GM18517 (cell line): ENCODE measurements at regions not wholly inside any gene's neighbourhood (a gene's known extent, or its start where the extent isn't known, plus 50 kb on each side); places are given as distances from the start of the nearest gene placed in this dataset.
"Not testable (repeated sequence)": the region's sequence is repeated elsewhere in the genome, so short reads cannot be mapped to it uniquely, and the experiment has no call there.

Experiments
- ATAC-seq: cut with Tn5 transposase; IDR thresholded peaks from one replicate; pipeline ENCODE4 v1.9.1; 2021; ENCODE audit warnings: mild to moderate bottlenecking, moderate library complexity; ENCODE audit not compliant: unreplicated experiment

DNA sequence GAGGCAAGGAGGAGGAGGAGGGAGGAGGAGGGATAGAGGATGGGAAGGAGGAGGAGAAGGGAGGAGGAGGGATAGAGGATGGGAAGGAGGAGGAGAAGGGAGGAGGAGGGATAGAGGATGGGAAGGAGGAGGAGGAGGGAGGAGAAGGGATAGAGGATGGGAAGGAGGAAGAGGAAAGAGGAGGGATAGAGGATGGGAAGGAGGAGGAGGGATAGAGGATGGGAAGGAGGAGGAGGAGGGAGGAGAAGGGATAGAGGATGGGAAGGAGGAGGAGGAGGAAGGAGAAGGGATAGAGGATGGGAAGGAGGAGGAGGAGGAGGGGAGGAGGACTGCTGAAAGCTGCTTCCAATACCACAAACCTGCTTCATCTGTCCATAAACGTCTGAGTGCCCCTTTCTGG is 1070.5 kb downstream of the BRD1 start:
- ATAC-seq = not testable (repeated sequence)

DNA sequence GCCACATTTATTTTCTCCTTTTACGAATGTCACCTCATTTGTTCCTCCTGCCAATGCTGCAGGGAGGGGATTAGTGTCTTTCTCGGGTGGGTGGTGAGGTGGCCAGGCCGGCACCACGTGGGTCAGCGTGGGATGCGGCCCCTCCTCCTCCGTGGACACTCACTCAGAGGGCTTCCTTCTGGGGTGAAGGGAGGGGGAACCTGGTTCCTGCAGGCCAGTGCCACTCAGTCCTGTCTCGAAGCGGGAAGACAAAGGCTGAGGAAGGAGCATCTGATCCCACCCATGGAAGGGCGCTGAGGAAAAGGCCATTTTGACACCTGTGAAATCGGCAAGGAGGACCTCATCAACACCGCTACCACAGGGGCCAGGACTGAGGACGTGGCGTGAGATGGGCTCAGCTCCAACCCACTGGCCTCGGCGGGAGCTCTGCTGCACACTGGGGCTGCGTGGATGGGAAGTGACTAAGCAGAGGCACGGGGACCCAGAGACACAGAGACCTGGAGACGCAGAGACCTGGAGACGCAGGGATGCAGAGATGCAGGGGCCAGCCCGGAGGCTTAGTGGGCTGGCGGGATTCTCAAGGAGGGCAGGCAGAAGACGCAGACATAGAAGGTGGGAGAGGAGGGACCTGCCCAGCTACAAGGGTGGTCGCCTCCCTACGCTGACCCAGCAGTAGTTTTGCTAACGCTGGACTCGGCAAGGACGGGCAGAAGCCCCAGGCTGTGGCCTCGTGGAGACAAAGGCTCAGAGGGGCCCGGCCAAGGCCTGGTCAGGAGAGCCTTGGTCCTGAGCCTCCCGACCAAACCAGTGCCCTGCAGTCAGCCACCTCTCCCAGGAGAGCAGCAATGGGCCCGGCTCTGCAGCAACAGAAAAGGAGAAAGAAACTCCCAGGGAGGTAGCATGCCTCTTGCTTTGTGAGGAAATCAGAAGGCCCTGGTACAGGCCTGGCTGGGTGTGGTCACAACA is 1071.2 kb downstream of the BRD1 start:
- no peak for ATAC-seq

DNA sequence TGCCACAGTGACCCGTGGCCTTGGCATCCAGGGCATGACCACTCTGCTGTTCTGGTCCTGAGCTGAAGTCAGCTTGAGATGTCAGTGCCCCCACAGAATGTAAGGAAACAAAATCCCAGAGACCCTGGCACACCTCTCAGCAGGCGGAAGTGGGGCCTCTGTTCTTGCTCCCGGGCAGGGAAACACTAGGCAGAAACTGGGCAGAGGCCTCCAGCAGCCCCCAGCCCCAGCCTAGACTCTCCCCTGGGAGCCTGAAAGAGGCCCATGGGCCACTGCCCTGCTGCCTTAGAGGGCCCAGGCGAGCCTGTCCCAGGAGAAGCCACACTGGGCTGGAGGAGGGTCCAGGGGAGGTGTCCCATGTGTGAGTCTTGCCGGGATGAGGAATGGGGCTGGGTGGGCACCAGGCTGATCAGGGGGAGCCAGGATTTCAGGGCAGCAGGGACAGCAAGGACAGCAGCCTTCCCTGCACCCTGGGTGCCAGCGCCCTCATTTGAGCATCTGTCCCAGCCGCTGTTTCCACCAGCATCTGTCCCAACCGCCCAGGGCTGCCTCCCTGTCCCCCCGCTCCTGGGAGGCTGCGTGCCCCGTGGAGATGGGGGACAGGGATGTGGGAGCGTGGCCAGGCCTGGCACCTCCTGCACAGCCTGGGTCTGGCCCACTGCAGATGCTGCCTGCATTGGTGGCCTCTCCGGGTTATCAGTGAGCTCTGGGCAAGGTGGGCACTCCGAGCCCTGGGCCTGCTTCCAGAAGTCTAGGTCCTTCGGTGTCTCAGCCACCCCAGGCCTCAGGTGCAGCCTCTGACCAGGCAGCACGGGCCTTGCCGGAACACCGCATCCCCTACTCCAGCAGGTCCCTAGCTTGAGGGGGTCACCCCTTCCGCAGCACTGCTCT is 1072.4 kb downstream of the BRD1 start:
- no peak for ATAC-seq

DNA sequence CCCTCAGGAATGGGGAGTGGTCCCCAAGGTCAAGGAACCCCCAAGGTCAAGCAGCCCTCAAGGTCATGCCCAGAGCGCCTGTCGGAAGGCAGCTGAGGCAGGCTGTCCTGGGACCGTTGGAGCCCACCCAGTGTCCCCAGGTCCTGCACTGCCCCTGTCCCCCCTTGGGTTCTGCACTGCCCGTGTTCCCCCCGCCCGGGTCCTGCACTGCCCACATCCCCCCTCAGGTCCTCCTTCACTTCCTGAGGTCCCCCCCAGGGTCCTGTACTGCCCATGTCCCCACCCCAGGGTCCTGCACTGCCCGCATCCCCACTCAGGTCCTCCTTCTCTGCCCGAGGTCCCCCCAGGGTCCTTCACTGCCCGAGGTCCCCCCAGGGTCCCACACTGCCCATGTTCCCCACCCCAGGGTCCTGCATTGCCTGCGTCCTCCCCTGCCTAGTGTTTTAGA is 1073.0 kb downstream of the BRD1 start:
- no peak for ATAC-seq

DNA sequence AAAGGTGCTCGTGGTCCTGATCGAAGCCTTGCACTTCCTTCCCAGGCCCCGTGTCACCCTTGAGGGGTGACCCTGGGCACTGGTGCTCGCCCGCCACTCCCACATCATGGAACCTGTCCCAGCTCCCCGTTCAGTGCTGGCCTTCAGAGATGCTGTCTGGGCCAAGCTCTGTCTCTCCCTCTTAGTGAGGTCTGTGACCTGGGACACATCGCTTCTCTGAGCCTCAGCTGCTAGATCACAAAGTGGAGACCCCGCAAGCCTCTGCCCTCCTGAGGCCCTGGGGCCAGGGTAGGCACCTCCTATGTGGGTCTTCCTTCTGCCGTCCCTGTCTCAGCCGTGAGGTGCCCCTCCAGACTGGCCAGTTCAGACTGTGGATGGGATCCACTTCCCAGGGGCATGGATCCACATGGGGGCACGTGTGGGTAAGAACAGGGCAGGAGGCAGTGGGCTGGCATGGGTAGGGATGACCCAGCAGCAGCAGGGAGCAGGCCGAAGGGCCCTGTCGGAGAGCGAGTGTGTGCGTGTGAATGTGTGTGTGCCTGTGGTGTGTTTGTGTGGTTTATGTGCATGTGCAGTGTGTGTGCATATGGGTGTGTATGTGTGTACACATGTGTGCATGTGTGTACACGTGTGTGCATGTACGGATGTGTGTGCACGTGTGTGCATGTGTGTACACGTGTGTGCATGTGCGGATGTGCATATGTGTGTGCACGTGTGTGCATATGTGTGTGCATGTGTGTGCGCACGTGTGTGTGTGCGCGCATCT is 1073.7 kb downstream of the BRD1 start:
- ATAC-seq = no peak

DNA sequence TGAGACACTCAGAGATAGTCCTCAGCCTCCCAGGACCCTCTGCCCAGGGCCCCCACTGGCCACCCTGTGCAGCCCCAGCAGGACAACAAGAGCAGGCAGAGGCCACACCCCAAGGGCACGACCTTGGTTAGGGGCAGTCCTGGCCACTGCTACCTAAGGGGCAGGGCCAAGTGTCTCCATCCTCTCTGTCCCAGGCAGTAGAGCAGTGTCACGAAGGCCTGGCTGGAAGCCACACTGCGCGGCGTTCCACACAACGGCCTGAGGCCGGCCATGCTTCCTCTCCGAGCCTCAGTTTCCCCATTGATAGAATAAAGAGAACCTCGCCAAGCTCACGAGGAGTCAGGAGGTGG is 1074.3 kb downstream of the BRD1 start:
- no peak for ATAC-seq

DNA sequence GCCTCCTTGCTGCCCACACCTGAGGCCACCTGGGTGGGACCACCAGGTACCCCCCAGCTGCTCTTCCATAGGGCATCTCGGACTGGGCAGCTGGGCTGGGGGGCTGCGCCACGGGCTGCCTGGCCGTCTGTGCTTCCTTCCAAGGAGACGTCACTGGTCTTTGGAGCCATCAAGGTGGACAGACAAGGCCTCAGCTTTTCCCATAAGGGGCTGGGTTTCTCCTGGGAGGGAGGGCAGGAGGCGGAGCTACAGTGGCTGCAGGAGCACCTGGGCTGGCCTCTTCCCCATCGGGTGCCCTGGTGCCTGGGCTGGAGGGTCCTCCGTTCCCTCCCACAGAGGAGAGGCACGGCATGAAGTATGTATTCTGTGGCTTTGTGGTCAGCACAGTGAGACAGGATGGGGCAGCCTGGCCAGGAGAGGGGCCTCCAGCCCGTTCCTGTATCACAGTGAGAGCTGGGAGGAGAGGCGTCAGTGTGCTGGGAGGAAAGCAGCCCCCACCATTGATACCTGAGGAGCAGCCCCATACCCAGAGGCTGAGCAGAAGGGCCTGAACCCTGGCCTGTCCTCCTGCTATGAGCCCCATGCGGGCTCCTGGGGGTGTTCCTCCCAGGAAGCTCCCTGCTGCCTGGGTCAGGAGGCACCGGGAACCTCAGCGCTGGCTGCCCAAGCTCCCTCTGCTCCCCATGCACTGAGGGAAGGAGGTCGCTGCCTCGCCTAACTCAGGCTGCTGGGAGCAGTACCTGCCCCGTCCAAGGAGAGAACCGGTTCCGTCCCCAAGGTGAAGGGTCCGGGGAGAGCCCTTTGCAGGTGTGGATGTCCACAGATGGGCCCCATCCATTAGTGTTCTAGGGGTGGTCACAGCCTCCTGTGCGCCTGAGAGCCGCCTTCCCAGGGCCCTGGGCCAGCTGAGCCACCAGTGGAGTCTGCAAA is 1075.0 kb downstream of the BRD1 start:
- ATAC-seq = no peak

DNA sequence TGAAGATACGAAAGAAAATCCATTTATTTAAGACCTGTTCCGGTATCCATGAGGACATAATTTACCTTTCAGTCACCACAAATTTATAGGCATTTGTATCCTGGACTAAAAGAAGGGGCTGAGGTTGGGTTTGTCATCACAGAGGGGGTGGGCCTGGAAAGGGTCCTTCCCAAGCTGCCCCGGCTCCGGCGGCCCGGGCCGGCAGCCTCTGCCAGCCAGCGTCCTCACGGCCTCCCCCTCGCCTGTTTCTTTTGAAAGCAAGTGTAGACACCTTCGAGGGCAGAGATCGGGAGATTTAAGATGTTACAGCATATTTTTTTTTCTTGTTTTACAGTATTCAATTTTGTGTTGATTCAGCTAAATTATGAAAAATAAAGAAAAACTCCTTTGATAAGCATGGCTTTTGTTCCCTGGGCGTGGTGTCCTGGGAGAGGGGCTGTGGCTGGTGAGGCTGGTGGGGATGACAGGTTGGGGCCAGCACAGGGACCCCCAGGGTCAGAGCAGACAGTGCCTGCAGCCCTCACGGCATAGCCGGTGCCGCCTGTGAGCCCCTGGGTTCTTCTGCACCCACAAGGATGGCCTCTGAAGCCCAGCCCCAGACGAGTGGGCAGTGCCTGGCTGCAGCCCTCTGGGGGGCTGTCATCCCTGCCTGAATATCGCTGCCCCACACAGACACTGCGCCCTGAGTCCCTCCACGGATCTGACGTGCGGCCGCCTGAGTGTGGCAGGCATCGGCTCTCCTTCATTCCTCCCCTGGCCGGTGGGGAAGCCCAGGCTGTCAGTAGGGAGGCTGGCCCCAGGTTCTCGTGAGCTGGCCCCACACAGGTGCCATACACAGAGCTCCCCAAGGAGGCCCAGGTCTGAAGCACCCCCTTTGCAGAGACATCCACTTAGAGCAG is 1075.9 kb downstream of the BRD1 start:
- ATAC-seq = no peak

DNA sequence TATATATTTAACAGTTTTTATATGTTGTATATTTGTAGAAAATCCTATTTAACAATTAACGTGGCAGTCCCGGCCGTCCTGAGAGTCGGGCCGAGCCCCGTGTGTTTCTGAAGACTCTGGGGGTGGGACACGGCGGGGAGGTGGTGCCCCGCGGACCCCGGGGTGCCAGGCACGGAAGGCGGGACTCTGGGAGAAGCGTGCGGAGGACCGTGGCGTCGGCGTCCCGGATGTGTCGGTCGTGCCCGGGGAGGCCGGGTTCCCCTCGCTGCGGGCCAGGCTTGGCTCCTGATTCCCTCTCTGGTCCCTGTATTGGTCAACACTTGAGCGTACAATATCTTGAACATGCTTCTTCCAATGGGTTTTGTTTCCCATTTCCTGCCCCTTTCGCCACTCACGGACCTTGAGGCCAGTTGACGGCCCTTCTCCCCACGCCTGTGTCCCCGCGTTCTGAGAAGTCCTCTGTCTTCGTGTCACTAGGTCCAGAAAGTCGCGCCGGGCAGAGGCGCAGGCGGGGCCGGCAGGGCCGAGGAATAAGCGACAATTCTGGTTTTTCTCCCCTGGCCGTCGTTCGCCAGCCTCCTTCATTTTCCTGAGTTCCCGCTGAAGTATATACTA is 1076.7 kb downstream of the BRD1 start:
- no peak for ATAC-seq

DNA sequence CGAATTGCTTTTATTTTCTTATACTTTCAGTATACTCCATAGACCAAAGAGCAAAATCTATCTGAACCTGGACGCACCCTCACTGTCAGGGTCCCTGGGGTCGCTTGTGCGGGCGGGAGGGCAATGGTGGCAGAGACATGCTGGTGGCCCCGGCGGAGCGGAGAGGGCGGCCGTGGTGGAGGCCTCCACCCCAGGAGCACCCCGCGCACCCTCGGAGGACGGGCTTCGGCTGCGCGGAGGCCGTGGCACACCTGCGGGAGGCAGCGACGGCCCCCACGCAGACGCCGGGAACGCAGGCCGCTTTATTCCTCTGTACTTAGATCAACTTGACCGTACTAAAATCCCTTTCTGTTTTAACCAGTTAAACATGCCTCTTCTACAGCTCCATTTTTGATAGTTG is 1077.4 kb downstream of the BRD1 start:
- ATAC-seq = no peak

DNA sequence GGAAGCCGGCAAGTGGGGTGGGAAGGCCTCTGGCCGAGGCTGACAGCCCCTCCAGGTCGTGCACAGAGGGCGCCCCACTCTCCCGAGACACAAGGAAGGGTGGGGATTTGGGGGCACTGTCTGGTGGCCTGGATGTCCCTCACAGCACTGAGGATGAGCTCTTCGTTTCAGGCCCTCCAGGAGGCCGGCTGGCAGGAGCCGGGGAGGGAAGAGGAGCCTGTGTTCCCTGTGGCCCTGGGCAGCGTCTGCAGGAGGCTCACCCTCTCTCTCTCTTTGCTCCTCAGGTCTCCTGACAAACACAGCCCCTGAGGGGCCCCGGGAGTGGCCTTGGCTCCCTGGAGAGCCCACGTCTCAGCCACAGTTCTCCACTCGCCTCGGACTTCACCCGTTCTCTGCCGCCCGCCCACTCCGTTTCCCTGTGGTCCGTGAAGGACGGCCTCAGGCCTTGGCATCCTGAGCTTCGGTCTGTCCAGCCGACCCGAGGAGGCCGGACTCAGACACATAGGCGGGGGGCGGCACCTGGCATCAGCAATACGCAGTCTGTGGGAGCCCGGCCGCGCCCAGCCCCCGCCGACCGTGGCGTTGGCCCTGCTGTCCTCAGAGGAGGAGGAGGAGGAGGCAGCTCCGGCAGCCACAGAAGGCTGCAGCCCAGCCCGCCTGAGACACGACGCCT is 1078.0 kb downstream of the BRD1 start:
- no peak for ATAC-seq

DNA sequence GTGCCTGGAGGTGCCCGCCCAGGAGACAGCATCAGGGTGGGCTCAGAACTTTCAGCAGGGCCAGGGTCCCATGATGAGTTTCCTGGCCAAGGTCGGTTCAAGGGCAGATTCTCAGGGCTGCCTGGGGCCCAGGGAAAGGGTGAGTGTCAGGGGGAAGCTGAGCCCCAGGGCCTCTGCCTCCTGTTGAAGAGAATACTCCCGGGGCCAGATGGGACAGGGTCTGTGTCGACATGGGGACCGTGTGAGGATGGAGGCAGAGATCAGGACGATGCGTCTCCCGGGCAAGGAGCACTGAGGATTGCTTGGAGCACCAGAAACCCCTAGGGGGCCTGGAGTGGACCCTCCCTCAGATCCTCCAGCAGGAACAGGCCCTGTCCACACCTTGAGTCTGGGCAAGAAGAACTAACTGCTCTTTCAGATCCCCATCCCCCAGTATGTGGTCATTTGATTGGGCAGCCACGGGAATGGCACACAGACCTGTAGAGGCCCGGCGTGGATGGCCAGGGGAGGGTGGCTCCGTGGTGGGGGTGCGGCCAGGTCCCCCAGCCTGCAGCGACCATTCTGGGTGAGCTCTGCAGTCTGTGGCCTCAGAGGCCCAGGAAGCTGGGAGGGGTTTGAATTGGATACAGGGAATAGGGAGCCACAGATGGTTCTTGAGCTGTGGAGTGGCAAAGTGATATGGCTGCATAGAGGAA is 1078.7 kb downstream of the BRD1 start:
- ATAC-seq = no peak

DNA sequence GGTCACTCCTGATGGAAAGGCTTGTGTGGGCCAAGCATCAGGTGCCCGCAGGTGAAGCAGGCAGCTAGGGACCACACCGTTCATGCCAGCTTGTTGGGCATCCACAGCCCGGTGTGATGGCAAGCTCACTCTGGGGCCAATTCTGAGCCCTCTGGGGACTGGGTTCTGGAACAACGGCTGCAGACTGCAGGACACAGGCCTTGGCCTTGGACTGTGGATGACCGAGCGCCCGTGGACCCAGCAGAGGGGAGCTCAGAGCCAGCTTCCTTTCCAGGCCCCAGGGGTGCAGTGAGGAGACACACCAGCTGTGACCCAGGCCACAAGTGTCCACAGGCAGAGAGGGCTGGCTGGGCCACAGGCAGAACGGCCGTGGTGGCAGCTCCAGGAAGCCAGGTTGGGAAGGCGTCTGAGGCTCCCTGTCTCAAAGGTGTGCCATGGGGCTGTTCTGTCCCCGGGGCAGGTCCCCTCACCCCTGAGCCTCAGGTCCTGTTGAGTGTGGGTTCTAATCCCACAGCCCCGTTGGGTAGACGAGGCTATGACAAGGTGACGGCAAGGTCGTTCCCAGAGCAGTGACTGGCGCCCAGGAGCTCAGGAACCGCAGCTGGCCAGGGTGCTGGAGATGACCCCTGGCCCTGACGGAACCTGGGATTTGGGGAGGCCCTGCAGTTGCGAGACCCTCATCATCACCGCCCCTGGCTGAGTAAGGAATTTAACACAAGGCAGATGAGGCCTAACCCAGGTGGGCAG is 1079.4 kb downstream of the BRD1 start:
- ATAC-seq = no peak

DNA sequence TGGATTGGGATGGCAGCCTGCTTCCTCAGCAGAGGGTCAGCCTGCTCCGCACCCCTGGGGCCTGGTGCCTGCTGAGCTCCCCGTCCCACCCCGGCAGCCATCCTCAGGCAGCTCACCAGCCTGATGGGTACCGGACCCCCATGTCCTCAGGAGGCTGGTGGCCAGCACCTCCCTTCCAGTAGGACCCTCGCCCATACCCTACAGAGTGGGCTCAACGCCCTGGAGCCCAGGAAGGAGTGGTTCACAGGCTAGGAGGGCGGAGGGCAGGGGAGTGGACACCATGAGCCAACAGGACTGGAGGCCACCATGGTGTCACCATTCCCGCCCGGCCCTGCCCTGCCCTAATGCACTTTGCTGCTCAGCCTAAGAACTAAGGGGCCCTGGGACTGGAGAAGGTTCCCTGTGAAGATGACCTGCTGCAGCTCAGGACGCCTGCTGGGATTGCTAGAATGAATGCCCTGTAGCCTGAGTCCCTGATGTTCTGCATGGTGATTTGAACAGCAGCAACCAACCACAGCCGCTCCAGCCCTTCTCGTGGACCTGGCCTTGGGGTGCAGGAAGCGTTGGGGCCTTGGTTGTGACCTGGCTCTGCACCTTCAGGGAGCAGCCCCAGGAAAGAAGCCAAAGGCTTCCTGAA is 1080.8 kb downstream of the BRD1 start:
- no peak for ATAC-seq

DNA sequence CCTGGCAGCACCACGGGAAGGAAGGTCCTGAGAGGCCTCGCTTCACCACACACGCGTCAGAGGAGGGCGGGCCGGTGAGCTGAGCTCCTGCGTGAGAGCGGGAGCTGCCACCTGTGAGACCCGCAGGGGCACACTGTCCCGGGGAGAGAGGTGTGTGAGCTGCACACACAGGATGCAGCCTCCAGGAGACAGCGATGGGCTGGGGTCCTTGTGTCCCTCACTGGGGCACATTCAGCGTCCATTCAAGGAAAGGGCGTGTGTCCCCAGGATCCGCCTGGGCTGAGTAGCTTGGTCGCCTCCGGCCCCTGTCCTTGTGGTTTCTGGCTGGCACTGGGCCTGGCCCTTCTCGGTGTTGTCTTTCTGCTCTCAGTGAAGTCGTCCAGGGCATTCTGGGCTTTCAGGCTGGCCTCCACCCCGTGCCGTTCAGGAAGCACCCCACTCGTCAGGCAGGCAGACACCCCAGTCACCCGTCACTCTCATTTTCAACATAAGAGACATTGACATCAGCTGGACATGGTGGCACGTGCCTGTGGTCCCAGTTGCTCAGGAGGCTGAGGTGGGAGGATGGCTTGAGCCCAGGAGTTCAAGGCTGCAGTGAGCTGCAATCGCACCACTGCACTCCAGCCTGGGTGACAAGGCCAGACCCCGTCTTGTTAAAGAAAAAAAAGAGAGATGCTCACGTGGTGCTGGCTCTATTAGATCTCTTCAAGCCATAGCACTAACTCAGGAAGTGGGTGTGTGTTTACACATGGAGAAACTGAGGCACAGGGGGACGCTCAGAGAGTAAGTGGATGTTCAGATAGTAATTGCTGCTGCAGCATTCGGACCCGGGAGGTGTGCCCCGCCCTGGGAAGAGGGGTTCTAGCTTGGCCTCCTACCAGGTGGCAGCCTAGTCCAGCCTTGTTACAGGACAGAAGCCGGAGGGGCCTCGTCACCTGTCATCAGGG is 1081.6 kb downstream of the BRD1 start:
- no peak for ATAC-seq
